PC-3 (cell line): ENCODE measurements at regions not wholly inside any gene's neighbourhood (a gene's known extent, or its start where the extent isn't known, plus 50 kb on each side); places are given as distances from the start of the nearest gene placed in this dataset.

Source experiments
- ATAC-seq: fragments of 200-7000 bp; cut with Tn5 transposase; 2 replicates; pipeline ENCODE4 v1.9.1; 2020; ENCODE audit warnings: mild to moderate bottlenecking, moderate library complexity
- BruUV-seq: library from RNA; stranded (reverse); fragments of 400-500 nt; replicated peaks from 2 replicates; lab custom pipeline; 2021; lab: Mats Ljungman, UMichigan
- CTCF ChIA-PET: fragments of 300-600 bp; sonication (Branson Sonifier 250); formaldehyde crosslinking; loops from one replicate; lab custom pipeline; 2022; ENCODE audit warnings: antibody characterized with exemption; lab: Charles Lee
- POLR2A ChIA-PET: fragments of 300-600 bp; sonication (Branson Sonifier 250); formaldehyde crosslinking; loops from one replicate; lab custom pipeline; 2022; ENCODE audit warnings: antibody characterized with exemption; ENCODE audit not compliant: unreplicated experiment; lab: Charles Lee
- DNase-seq: peaks from one replicate; pipeline ENCODE4 v3.0.0-alpha.2; 2015
- H2AFZ ChIP-seq: fragments of 300-600 bp; sonication (generic); 2 replicates; pipeline ENCODE4 v1.6.0; 2016; ENCODE audit warnings: antibody characterized with exemption, low read length
- H3F3A ChIP-seq: fragments of 300-600 bp; sonication (generic); one replicate; pipeline ENCODE4 v1.6.0; 2017; ENCODE audit warnings: antibody characterized with exemption, low read length, control low read depth, mild to moderate bottlenecking; ENCODE audit not compliant: unreplicated experiment
- H3K27ac ChIP-seq: fragments of 300-600 bp; sonication (generic); 2 replicates; pipeline ENCODE4 v1.5.1; 2016; ENCODE audit warnings: mild to moderate bottlenecking, low read length
- H3K27me3 ChIP-seq: fragments of 300-600 bp; sonication (generic); 2 replicates; pipeline ENCODE4 v1.6.1; 2016; ENCODE audit warnings: low read length, mixed read lengths
- H3K36me3 ChIP-seq: fragments of 300-600 bp; sonication (generic); 2 replicates; pipeline ENCODE4 v1.6.1; 2016; ENCODE audit warnings: low read depth, mixed run types, low read length, mixed read lengths
- H3K4me1 ChIP-seq: fragments of 300-600 bp; sonication (generic); 2 replicates; pipeline ENCODE4 v1.5.1; 2016; ENCODE audit warnings: low read length; ENCODE audit not compliant: insufficient read depth
- H3K4me2 ChIP-seq: fragments of 300-600 bp; sonication (generic); 2 replicates; pipeline ENCODE4 v1.6.0; 2016; ENCODE audit warnings: low read length
- H3K4me3 ChIP-seq: fragments of 300-600 bp; sonication (generic); 2 replicates; pipeline ENCODE4 v1.5.1; 2016; ENCODE audit warnings: mild to moderate bottlenecking, low read length, mixed read lengths
- H3K79me2 ChIP-seq: fragments of 300-600 bp; sonication (generic); 2 replicates; pipeline ENCODE4 v1.6.1; 2017; ENCODE audit warnings: low read length, mixed read lengths
- H3K9ac ChIP-seq: fragments of 300-600 bp; sonication (generic); 2 replicates; pipeline ENCODE4 v1.6.0; 2016; ENCODE audit warnings: mild to moderate bottlenecking, low read length
- H3K9me2 ChIP-seq: fragments of 300-600 bp; sonication (generic); replicated peaks from 2 replicates; pipeline ENCODE4 v1.6.1; 2016; ENCODE audit warnings: mixed run types, low read length, mixed read lengths
- H3K9me3 ChIP-seq: fragments of 300-600 bp; sonication (generic); 2 replicates; pipeline ENCODE4 v1.6.1; 2016; ENCODE audit warnings: low read length, mixed read lengths
- H4K20me1 ChIP-seq: fragments of 300-600 bp; sonication (generic); 2 replicates; pipeline ENCODE4 v1.6.1; 2016; ENCODE audit warnings: low read length, mixed read lengths
- EZH2 ChIP-seq: fragments of 300-600 bp; sonication (generic); IDR thresholded peaks from one replicate; pipeline ENCODE4 v1.6.1; 2017; ENCODE audit warnings: antibody characterized with exemption, mild to moderate bottlenecking, low read length; ENCODE audit not compliant: unreplicated experiment
- EZH2phosphoT487 ChIP-seq: fragments of 300-600 bp; sonication (generic); IDR thresholded peaks from 2 replicates; pipeline ENCODE4 v1.6.1; 2018; ENCODE audit warnings: mild to moderate bottlenecking, antibody characterized with exemption, low read length, borderline replicate concordance
- intact Hi-C: fragments of 100-400 bp; cut with micrococcal nuclease; formaldehyde crosslinking; loops from 2 replicates; pipeline ENCODE4 v1.9.0; 2023
- TF ChIP-seq, protein P1 (sequence below): fragments of 300-600 bp; sonication (generic); conservative IDR thresholded peaks from 2 replicates; pipeline ENCODE4 v1.5.1; 2017; ENCODE audit warnings: antibody characterized with exemption, low read depth, mild to moderate bottlenecking, low read length

DNA sequence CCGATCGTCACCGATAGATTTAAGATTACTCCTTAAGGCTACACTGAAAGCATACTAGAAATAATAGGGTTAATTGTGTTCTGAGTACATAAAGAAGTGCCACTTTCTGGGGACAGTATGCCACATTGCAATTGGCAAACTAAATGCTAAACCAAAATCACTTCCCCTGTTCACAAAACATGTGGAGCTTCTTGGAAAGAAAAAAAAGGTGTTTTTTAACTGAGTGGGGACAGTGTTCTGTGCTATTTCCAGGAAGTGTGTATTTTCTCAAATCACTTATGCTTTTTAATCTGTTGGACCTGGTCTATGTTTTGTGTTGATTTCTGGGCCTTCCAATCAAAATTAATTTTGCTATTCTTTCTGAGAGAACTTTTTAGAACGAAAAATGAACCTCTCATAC, 149.3 kb upstream of the MPDZ start:
- Histone ChIP-seq H3K4me2 (no peak overlapping the region), H3K9ac (no peak overlapping the region), H2AFZ (no peak overlapping the region), H3K4me1 (no peaks in the 10 kb centered on the region), H3K79me2 (no peaks in the 10 kb centered on the region), H3F3A (no peaks in the 10 kb centered on the region), H3K9me2 (no peaks in the 10 kb centered on the region), H3K4me3 (no peak overlapping the region), H3K27me3 (no peaks in the 10 kb centered on the region), H3K36me3 (no peaks in the 10 kb centered on the region), H3K9me3 (no peaks in the 10 kb centered on the region), H3K27ac (no peak overlapping the region), H4K20me1 (no peaks in the 10 kb centered on the region)
- intact Hi-C loops: loop anchor here (10.0 kb wide), 1 partner anchor 214 kb away; no protein-coding TSS in a partner anchor
- no TSS peak for BruUV-seq
- DNase-seq (no peak), ATAC-seq (no peak)
- TF ChIP-seq, protein P1, sequence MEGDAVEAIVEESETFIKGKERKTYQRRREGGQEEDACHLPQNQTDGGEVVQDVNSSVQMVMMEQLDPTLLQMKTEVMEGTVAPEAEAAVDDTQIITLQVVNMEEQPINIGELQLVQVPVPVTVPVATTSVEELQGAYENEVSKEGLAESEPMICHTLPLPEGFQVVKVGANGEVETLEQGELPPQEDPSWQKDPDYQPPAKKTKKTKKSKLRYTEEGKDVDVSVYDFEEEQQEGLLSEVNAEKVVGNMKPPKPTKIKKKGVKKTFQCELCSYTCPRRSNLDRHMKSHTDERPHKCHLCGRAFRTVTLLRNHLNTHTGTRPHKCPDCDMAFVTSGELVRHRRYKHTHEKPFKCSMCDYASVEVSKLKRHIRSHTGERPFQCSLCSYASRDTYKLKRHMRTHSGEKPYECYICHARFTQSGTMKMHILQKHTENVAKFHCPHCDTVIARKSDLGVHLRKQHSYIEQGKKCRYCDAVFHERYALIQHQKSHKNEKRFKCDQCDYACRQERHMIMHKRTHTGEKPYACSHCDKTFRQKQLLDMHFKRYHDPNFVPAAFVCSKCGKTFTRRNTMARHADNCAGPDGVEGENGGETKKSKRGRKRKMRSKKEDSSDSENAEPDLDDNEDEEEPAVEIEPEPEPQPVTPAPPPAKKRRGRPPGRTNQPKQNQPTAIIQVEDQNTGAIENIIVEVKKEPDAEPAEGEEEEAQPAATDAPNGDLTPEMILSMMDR: no peak
- no peak for TF ChIP-seq EZH2
- no peak for TF ChIP-seq EZH2phosphoT487
- CTCF ChIA-PET: interaction anchor here (0.7 kb wide), 1 partner anchor 925 kb away, joined by 3 read pairs; no protein-coding TSS in a partner anchor
- POLR2A ChIA-PET: no interaction called here

DNA sequence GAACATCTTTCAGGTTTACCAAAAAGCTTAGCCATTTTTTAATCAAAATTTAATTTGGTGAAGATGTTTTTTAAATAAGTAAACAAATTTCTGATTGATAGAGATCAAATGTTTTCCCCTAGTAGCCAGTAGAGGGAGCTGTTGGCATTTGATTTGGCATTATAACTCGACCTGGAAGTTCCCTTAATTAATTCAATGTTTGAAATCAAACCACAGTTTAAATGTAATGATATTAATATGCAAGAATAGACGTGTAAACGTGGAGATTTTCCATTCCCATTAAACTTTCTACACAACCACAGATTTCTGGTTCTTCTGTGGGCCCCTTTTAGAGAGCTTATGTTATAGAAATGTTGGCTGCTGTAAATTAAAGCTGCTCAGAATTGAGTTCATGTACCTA, 148.1 kb upstream of the MPDZ start:
- DNase-seq (peak; percentile 56), ATAC-seq (no peak)
- Histone ChIP-seq H3K4me3 (no peak overlapping the region), H3K9ac (no peak overlapping the region), H3F3A (no peaks in the 10 kb centered on the region), H3K9me3 (no peaks in the 10 kb centered on the region), H3K36me3 (no peaks in the 10 kb centered on the region), H4K20me1 (no peaks in the 10 kb centered on the region), H3K27me3 (no peaks in the 10 kb centered on the region), H3K79me2 (no peaks in the 10 kb centered on the region), H2AFZ (no peak overlapping the region), H3K9me2 (no peaks in the 10 kb centered on the region), H3K4me2 (no peak overlapping the region), H3K4me1 (no peaks in the 10 kb centered on the region), H3K27ac (no peak overlapping the region)
- TF ChIP-seq, protein P1: peak; percentile 78
- no peak for TF ChIP-seq EZH2phosphoT487
- BruUV-seq: no TSS peak
- CTCF ChIA-PET: interaction anchor here (0.6 to 1.3 kb wide), 3 partner anchors 238 to 1006 kb away, joined by 3 to 5 read pairs (median 4); no protein-coding TSS in a partner anchor
- intact Hi-C loops: loop anchor here (1.0 to 10.0 kb wide), 4 partner anchors 213 to 1005 kb away; no protein-coding TSS in a partner anchor
- POLR2A ChIA-PET: no interaction called here

DNA sequence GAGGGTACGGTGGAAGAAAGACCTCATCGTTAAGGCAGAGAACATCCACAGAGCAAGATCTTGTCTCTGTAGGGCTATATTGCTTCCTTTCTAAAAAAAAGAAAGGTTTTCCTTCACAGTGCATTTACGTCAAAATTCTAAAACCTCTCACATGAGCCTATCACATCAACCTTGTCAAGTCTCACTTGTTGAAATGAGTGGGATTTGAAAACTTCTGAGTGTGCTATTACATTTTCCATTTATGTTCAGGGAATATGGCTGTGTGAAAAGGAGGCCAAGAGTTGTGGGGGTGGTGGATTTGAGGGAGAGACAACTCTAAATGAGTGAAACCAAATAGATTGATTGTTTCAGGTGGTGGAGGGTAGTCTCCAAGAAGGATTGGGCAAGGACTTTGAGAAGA, 147.1 kb upstream of the MPDZ start:
- Histone ChIP-seq H4K20me1 (no peaks in the 10 kb centered on the region), H3K4me2 (no peak overlapping the region), H3K9ac (no peak overlapping the region), H2AFZ (no peak overlapping the region), H3K9me2 (no peaks in the 10 kb centered on the region), H3K9me3 (no peaks in the 10 kb centered on the region), H3K4me3 (no peak overlapping the region), H3K79me2 (no peaks in the 10 kb centered on the region), H3K36me3 (no peaks in the 10 kb centered on the region), H3K27ac (no peak overlapping the region), H3K27me3 (no peaks in the 10 kb centered on the region), H3F3A (no peaks in the 10 kb centered on the region), H3K4me1 (no peaks in the 10 kb centered on the region)
- DNase-seq: no peak
- POLR2A ChIA-PET: no interaction called here
- BruUV-seq: no TSS peak
- TF ChIP-seq, protein P1: no peak
- TF ChIP-seq EZH2: no peak
- TF ChIP-seq EZH2phosphoT487: no peak
- CTCF ChIA-PET: no interaction called here
- no peak for ATAC-seq
- intact Hi-C loops: loop anchor here (1.0 to 10.0 kb wide), 4 partner anchors 212 to 1006 kb away; no protein-coding TSS in a partner anchor
